ENCODE measurements at regions not wholly inside any gene's neighbourhood (a gene's known extent, or its start where the extent isn't known, plus 50 kb on each side); places are given as distances from the start of the nearest gene placed in this dataset.
"Not testable (repeated sequence)": the region's sequence is repeated elsewhere in the genome, so short reads cannot be mapped to it uniquely, and the experiment has no call there.

DNA sequence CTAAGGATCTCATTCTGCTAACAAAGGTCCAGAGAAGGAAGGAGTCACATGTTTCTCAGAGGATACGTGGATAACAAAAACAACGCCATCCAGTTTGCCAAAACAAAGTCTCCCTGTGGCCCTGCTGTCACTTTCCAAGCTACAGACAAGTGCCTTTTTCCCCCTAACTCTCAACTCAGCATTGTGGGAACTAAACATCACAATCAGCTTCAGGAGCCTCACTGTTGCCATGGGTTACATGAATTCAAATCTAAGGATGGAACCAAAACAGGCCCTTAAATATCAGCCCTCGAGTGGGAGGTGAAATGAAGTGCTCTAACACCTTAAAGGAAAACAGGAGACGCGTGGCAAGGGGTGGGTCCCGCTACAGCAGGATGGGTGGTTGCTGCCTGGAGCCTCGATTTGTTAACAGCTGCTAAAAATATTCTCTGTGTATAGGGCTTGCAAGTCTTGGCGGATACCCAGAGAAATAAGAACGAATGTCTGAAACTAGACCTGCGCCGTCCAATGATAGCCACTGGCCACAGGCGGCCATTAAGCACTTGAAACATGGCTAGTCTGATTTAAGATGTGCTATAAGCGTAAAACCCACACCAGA is 66.4 kb upstream of the SOD1 start:
- Mint-ChIP-seq H3K4me1 (ENCODE audit: unreplicated experiment) (no peaks in the 10 kb centered on the region), H3K27me3 (ENCODE audit: unreplicated experiment) (peaks cover 6% of the 10 kb centered on the region), H3K27ac (ENCODE audit: unreplicated experiment) (no peak overlapping the region), H3K9me3 (ENCODE audit: unreplicated experiment) (no peaks in the 10 kb centered on the region), H3K4me3 (ENCODE audit: unreplicated experiment) (no peak overlapping the region), H3K36me3 (ENCODE audit: unreplicated experiment) (no peaks in the 10 kb centered on the region)
- TF ChIP-seq, protein P1, sequence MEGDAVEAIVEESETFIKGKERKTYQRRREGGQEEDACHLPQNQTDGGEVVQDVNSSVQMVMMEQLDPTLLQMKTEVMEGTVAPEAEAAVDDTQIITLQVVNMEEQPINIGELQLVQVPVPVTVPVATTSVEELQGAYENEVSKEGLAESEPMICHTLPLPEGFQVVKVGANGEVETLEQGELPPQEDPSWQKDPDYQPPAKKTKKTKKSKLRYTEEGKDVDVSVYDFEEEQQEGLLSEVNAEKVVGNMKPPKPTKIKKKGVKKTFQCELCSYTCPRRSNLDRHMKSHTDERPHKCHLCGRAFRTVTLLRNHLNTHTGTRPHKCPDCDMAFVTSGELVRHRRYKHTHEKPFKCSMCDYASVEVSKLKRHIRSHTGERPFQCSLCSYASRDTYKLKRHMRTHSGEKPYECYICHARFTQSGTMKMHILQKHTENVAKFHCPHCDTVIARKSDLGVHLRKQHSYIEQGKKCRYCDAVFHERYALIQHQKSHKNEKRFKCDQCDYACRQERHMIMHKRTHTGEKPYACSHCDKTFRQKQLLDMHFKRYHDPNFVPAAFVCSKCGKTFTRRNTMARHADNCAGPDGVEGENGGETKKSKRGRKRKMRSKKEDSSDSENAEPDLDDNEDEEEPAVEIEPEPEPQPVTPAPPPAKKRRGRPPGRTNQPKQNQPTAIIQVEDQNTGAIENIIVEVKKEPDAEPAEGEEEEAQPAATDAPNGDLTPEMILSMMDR (IDR thresholded peaks at IDR 0.05) = no peak
- DNase-seq (ENCODE audit: extremely low spot score, unreplicated experiment) = no peak

DNA sequence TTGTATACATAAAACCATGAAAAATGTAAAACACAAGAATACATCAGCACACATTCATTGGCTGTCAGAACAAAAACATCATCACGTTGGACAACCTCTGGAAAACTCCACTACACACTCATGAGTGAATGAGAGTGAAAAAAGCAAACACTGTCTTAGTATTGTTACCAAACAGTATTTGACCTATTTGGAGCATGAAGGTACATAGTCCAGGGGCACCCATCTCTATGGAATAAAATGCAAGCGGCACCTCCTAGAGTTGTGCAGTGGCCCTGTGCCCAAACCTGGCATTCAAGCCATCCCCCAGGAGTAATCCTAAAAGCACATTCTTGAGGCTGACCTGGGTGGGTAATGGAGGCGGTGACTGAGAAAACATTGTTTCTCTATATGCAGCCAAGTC is 67.0 kb upstream of the SOD1 start:
- no peak overlapping the region for H3K4me3 Mint-ChIP-seq (ENCODE audit: unreplicated experiment)
- H3K9me3 Mint-ChIP-seq (ENCODE audit: unreplicated experiment) = no peaks in the 10 kb centered on the region
- no peaks in the 10 kb centered on the region for H3K4me1 Mint-ChIP-seq (ENCODE audit: unreplicated experiment)
- H3K36me3 Mint-ChIP-seq (ENCODE audit: unreplicated experiment) = no peaks in the 10 kb centered on the region
- DNase-seq (ENCODE audit: extremely low spot score, unreplicated experiment) = no peak
- H3K27ac Mint-ChIP-seq (ENCODE audit: unreplicated experiment) = no peak overlapping the region
- TF ChIP-seq, protein P1 (IDR thresholded peaks at IDR 0.05) = no peak
- H3K27me3 Mint-ChIP-seq (ENCODE audit: unreplicated experiment) = peaks cover 6% of the 10 kb centered on the region

DNA sequence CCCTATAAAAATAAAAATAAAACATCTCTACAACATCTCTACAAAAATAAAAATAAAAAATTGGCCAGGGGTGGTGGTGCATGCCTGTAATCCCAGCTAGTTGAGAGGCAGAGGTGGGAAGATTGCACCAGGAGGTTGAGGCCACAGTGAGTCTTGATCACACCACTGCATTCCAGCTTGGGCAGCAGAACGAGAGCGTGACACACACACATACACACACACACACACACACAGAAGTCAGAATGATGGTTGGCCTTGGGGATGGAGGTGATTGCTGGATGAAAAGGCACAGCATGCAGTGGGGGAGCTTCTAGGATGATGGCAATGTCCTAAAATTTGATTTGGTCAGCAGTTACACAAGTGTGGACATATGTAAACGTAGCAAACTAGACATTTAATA is 69.7 kb upstream of the SOD1 start:
- no peaks in the 10 kb centered on the region for H3K4me1 Mint-ChIP-seq (ENCODE audit: unreplicated experiment)
- H3K9me3 Mint-ChIP-seq (ENCODE audit: unreplicated experiment) = no peaks in the 10 kb centered on the region
- H3K27ac Mint-ChIP-seq (ENCODE audit: unreplicated experiment) = no peak overlapping the region
- H3K27me3 Mint-ChIP-seq (ENCODE audit: unreplicated experiment) = peaks cover 3% of the 10 kb centered on the region
- no peak overlapping the region for H3K4me3 Mint-ChIP-seq (ENCODE audit: unreplicated experiment)
- no peak for DNase-seq (ENCODE audit: extremely low spot score, unreplicated experiment)
- no peaks in the 10 kb centered on the region for H3K36me3 Mint-ChIP-seq (ENCODE audit: unreplicated experiment)
- TF ChIP-seq, protein P1 (IDR thresholded peaks at IDR 0.05) = no peak

DNA sequence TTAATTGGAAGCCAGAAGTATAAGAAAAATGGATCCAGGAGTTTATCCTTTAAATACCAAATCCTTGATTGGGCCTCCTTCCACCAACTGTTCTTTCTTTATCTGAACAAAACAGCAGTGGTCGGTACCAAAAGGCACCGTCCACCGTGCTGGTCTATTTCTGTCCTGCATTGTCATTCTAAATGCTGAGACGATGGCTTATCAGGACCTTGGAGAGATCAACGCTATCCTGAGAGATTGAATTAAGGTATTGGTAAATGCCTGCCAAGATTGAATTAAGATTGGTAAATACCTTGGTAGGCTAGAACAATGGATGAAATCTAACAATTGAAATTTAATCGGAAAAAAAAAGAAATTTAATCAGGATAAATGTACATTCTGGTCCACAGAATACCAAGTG is 73.4 kb upstream of the SOD1 start:
- Mint-ChIP-seq H3K27me3 (ENCODE audit: unreplicated experiment) (peaks cover 3% of the 10 kb centered on the region), H3K9me3 (ENCODE audit: unreplicated experiment) (no peaks in the 10 kb centered on the region), H3K4me3 (ENCODE audit: unreplicated experiment) (no peak overlapping the region), H3K27ac (ENCODE audit: unreplicated experiment) (no peak overlapping the region), H3K4me1 (ENCODE audit: unreplicated experiment) (no peaks in the 10 kb centered on the region), H3K36me3 (ENCODE audit: unreplicated experiment) (no peaks in the 10 kb centered on the region)
- DNase-seq (ENCODE audit: extremely low spot score, unreplicated experiment) = no peak
- TF ChIP-seq, protein P1 (IDR thresholded peaks at IDR 0.05) = no peak

DNA sequence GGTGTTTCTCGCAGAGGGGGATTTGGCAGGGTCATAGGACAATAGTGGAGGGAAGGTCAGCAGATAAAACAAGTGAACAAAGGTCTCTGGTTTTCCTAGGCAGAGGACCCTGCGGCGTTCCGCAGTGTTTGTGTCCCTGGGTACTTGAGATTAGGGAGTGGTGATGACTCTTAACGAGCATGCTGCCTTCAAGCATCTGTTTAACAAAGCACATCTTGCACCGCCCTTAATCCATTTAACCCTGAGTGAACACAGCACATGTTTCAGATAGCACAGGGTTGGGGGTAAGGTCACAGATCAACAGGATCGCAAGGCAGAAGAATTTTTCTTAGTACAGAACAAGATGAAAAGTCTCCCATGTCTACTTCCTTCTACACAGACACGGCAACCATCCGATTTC is 75.6 kb upstream of the SOD1 start:
- not testable (repeated sequence) for H3K4me1 Mint-ChIP-seq (ENCODE audit: unreplicated experiment); H3K4me3 Mint-ChIP-seq (ENCODE audit: unreplicated experiment); H3K27ac Mint-ChIP-seq (ENCODE audit: unreplicated experiment); DNase-seq (ENCODE audit: extremely low spot score, unreplicated experiment); H3K27me3 Mint-ChIP-seq (ENCODE audit: unreplicated experiment); H3K36me3 Mint-ChIP-seq (ENCODE audit: unreplicated experiment); H3K9me3 Mint-ChIP-seq (ENCODE audit: unreplicated experiment)

DNA sequence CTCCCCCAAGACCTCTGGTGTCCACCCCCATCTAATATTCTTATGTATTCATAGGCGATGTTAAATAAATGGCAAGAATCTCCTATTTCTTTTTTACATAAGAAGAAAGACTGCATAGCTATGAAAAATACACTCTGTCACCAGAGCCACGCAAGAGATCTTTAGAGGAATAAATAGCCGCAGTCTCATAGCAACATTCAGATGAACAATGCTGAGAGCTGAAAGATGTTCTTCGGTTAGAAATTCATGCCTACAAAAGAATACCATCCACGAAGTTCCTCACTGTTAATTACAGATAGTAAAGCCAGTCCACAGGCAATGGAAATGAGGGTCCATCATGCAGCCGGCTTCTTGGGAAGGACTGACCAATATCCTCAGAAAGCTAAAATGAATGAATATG is 76.0 kb upstream of the SOD1 start:
- Mint-ChIP-seq H3K4me3 (ENCODE audit: unreplicated experiment) (no peak overlapping the region), H3K4me1 (ENCODE audit: unreplicated experiment) (no peaks in the 10 kb centered on the region), H3K27ac (ENCODE audit: unreplicated experiment) (no peak overlapping the region), H3K27me3 (ENCODE audit: unreplicated experiment) (peaks cover 14% of the 10 kb centered on the region), H3K9me3 (ENCODE audit: unreplicated experiment) (no peaks in the 10 kb centered on the region), H3K36me3 (ENCODE audit: unreplicated experiment) (no peaks in the 10 kb centered on the region)
- DNase-seq (ENCODE audit: extremely low spot score, unreplicated experiment) = no peak
- TF ChIP-seq, protein P1 (IDR thresholded peaks at IDR 0.05) = no peak

Measured in osteocyte (in vitro differentiated cells).